AG09319 (cell line): ENCODE measurements at regions not wholly inside any gene's neighbourhood (a gene's known extent, or its start where the extent isn't known, plus 50 kb on each side); places are given as distances from the start of the nearest gene placed in this dataset.

Experiments used
- DNase-seq: peaks from one replicate; pipeline ENCODE4 v3.0.0-alpha.2; 2010; ENCODE audit warnings: low read depth; ENCODE audit errors: extremely low read depth
- TF ChIP-seq, protein P1 (sequence below): IDR thresholded peaks from 2 replicates; pipeline ENCODE4 v1.5.1; 2011; ENCODE audit warnings: low read depth, mild to moderate bottlenecking, inconsistent platforms, low read length, moderate library complexity

DNA sequence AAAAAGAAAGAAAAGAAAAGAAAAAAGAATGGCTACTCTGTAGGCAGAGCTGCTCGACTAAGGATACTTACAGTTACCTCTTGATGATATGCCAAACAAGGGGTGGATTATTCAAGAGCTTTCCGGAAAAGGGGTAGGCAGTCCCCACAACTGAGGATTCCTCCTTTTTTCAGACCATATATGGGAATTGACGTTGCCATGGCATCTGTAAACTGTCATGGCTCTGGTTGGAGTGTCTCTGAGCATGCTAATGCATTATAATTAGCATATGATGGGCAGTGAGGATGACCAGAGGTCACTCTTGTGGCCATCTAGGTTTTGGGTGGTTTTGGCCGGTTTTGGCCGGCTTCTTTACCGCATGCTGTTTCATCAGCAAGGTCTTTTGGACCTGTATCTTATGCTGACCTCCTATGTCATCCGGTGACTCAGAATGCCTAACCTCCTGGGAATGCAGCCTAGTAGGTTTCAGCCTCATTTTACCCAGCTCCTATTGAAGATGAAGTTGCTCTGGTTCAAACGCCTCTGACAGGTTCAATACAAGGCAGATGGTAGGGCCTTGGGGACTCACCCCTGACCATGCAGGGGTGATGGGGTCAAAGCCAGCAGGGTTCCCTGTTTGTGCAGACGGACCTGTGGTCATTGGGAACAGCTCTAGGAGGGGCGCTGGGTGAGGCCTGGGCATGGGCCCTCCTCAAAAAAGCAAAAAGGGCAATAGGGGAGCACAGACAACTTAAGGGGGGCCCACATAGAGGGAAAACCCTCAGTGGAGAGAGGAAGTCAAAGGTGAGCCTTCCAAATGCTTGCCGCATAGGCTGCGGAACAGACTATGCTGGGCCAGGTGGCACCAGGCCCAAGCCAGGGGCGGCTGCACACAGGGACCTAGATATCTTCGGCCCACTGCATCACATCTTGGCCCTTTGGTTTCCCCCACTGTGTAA lies 251.2 kb upstream of the RAB6C start:
- no peak for DNase-seq
- TF ChIP-seq, protein P1, sequence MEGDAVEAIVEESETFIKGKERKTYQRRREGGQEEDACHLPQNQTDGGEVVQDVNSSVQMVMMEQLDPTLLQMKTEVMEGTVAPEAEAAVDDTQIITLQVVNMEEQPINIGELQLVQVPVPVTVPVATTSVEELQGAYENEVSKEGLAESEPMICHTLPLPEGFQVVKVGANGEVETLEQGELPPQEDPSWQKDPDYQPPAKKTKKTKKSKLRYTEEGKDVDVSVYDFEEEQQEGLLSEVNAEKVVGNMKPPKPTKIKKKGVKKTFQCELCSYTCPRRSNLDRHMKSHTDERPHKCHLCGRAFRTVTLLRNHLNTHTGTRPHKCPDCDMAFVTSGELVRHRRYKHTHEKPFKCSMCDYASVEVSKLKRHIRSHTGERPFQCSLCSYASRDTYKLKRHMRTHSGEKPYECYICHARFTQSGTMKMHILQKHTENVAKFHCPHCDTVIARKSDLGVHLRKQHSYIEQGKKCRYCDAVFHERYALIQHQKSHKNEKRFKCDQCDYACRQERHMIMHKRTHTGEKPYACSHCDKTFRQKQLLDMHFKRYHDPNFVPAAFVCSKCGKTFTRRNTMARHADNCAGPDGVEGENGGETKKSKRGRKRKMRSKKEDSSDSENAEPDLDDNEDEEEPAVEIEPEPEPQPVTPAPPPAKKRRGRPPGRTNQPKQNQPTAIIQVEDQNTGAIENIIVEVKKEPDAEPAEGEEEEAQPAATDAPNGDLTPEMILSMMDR: no peak

DNA sequence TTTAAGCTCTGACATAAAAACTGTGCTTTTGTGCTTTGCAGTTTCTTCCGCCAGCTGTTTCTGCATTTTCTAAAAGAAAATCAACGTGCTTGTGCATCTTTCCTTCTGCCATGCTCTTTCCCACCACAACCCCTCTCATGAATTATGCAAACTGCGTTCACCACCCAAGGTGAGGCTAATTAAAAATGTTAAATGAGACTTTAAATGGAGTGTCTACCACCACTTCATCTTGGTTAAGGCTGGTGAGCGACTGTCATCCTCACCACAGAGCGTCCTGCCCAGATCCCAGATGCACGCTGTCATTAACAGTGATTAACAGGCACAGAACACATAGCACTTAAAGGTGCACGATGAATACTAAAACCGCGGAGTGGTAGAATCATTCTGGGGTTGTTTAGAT lies 250.5 kb upstream of the RAB6C start:
- TF ChIP-seq, protein P1: no peak
- DNase-seq: no peak

DNA sequence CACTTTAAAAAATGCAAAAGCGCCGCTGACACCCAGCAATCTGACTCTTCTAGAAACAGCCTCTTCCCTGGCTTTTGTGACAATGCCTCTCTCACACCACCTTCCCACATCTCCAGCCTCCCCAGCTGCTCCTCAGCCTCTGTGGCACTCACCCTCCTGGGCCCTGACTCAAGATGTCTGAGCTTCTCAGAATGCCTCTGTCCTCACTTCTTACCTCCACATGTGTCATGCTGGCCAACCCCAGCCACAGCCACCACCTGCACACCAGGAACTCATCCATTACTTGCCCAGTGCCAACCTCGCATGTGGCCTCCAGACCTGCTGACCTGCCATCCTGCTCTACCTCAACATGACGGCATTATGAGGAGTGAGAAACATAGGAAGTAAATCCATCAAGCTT lies 249.8 kb upstream of the RAB6C start:
- TF ChIP-seq, protein P1: no peak
- DNase-seq: no peak

DNA sequence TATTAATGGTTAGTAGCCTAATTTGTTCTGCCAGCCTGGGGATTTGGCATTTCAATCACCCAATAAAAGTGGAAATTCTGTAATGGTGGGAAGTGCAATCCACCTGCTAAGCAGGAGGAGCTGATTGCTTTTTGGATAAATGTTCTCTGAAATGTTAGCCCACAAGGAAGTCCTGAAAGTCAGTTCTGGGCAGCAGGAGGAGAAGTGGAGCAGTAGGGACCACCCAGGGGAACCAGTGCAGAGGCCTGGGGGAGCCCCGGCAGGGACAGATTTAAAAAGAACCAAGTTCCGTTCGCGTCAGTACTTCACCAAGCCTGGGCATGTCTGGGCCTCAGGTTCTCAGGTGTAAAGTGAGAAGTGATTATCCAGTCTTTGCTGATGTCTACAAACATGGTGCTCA lies 248.5 kb upstream of the RAB6C start:
- TF ChIP-seq, protein P1: no peak

DNA sequence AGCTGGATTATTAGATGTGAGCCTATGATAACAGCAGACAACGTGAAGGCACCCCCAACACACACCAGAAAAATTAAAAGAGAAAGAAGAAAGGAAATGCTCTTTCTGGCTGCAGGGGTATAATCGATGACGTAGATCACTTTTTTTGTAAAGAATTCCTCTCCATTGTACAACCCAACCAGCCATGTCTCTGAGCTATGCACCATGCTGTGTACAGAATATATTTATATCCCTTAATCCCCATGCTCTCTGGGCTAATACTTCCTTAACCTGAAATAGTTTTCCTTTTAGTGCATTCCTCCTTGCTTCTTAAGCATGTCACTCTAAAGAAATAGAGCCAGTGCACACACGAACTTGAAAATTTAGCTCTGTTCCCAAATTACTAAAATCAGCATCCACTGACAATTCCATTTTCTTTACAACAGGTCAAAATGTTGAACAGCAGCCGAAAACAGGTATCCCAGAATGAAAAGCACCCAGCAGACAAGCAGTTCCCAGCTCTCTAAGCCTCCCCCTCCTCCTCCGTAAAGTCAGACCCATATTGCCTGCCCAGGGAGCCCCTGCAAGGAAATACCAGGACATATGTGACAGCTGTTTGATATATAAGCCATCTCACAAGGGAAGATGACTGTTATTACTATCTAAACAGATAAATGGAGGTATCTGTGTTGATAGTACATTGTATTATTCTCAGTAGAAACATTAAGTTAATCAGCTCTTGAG lies 247.4 kb upstream of the RAB6C start:
- TF ChIP-seq, protein P1: no peak
- no peak for DNase-seq

More for the DNA sequence above, 248.5 kb upstream of the RAB6C start:
- no peak for DNase-seq

DNA sequence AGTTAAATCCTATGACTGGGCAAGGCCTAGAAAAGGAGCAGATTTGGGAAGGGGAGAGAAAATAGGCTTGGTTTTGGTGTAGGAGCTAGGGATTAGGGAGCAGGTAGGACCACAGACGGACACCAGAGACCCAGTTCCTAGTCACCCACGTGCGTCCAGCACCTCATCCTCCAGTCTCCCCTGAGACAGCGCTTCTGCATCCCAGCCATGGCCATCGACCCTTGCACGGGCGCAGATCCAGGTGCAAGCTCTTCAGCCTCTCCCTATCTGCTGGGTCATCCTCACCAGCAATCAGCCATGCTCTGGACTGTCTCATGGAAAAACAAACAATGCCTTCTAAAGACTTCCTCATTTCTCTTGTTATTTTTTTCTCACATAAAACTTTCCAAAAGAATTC lies 246.8 kb upstream of the RAB6C start:
- TF ChIP-seq, protein P1: no peak
- DNase-seq: no peak

DNA sequence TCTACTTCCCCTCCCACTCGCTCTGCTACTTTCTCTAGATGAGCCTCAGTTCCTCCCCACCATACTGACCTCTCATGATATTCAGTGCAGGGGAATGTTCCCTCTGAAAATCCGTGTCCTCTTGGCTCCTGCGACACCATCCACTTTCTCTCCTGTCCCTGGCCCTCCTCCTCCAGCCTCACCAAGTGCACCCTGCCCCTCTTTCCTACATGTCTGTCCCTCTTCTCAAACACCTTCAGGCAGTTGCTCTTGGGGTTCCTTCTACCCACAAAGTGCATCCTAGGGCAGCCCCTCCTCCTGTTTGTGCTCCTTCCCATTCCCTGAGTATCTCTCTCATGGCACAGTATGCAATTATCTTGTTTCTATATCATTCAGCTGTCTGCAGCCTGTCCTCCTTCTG lies 246.4 kb upstream of the RAB6C start:
- TF ChIP-seq, protein P1: no peak
- DNase-seq: no peak
